ENCODE measurements at regions not wholly inside any gene's neighbourhood (a gene's known extent, or its start where the extent isn't known, plus 50 kb on each side); places are given as distances from the start of the nearest gene placed in this dataset.

- TF ChIP-seq CTCF (IDR thresholded peaks at IDR 0.05) = no peak
- no peak for TF ChIP-seq POLR2A (IDR thresholded peaks at IDR 0.05)
Observed at GRCh38 chr2:217158928-217159327, 299.1 kb upstream of the TNP1 start.

All from body of pancreas (tissue), 4 donors.